Calu3 (cell line): ENCODE measurements at regions not wholly inside any gene's neighbourhood (a gene's known extent, or its start where the extent isn't known, plus 50 kb on each side); places are given as distances from the start of the nearest gene placed in this dataset.

Source experiments
- BruUV-seq: library from RNA; stranded (reverse); fragments of 400-500 nt; replicated peaks from 2 replicates; lab custom pipeline; 2021; lab: Mats Ljungman, UMichigan
- CTCF ChIA-PET: fragments of 300-600 bp; sonication (Branson Sonifier 250); formaldehyde crosslinking; loops from one replicate; lab custom pipeline; 2022; ENCODE audit warnings: antibody characterized with exemption; lab: Charles Lee
- DNase-seq: peaks from one replicate; pipeline ENCODE4 v3.0.0; 2022
- H3K27ac Mint-ChIP-seq: one replicate; pipeline ENCODE4 v1.8.0; 2022; ENCODE audit warnings: mixed read lengths; ENCODE audit not compliant: unreplicated experiment
- H3K27me3 Mint-ChIP-seq: one replicate; pipeline ENCODE4 v1.8.0; 2022; ENCODE audit warnings: mixed read lengths; ENCODE audit not compliant: unreplicated experiment
- H3K36me3 Mint-ChIP-seq: one replicate; pipeline ENCODE4 v1.8.0; 2022; ENCODE audit warnings: mild to moderate bottlenecking, moderate library complexity, mixed read lengths; ENCODE audit not compliant: insufficient read depth, unreplicated experiment
- H3K4me1 Mint-ChIP-seq: one replicate; pipeline ENCODE4 v1.8.0; 2022; ENCODE audit warnings: mild to moderate bottlenecking, low read depth, mixed read lengths; ENCODE audit not compliant: unreplicated experiment
- H3K4me3 Mint-ChIP-seq: one replicate; pipeline ENCODE4 v1.8.0; 2022; ENCODE audit warnings: mild to moderate bottlenecking, low read depth, moderate library complexity, mixed read lengths; ENCODE audit not compliant: unreplicated experiment
- H3K9me3 Mint-ChIP-seq: one replicate; pipeline ENCODE4 v1.8.0; 2022; ENCODE audit warnings: low read depth, mixed read lengths; ENCODE audit not compliant: unreplicated experiment
- intact Hi-C: fragments of 100-400 bp; cut with micrococcal nuclease; formaldehyde crosslinking; loops from one replicate; pipeline ENCODE4 v1.10.0; 2022; ENCODE audit not compliant: unreplicated experiment
- TF ChIP-seq, protein P1 (sequence below): fragments of 200-600 bp; IDR thresholded peaks from one replicate; pipeline ENCODE4 v1.8.0; 2022; ENCODE audit warnings: antibody characterized with exemption; ENCODE audit not compliant: unreplicated experiment

- Mint-ChIP-seq H3K27ac (no peak overlapping the region), H3K27me3 (no peaks in the 10 kb centered on the region), H3K4me1 (no peaks in the 10 kb centered on the region), H3K4me3 (no peak overlapping the region), H3K36me3 (no peaks in the 10 kb centered on the region), H3K9me3 (peaks cover 2% of the 10 kb centered on the region)
- CTCF ChIA-PET: no interaction called here
- DNase-seq: no peak
- intact Hi-C loops: loop anchor here (10.0 kb wide), 1 partner anchor 115 kb away; no protein-coding TSS in a partner anchor
- no TSS peak for BruUV-seq
- TF ChIP-seq, protein P1, sequence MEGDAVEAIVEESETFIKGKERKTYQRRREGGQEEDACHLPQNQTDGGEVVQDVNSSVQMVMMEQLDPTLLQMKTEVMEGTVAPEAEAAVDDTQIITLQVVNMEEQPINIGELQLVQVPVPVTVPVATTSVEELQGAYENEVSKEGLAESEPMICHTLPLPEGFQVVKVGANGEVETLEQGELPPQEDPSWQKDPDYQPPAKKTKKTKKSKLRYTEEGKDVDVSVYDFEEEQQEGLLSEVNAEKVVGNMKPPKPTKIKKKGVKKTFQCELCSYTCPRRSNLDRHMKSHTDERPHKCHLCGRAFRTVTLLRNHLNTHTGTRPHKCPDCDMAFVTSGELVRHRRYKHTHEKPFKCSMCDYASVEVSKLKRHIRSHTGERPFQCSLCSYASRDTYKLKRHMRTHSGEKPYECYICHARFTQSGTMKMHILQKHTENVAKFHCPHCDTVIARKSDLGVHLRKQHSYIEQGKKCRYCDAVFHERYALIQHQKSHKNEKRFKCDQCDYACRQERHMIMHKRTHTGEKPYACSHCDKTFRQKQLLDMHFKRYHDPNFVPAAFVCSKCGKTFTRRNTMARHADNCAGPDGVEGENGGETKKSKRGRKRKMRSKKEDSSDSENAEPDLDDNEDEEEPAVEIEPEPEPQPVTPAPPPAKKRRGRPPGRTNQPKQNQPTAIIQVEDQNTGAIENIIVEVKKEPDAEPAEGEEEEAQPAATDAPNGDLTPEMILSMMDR: no peak
These were observed 219.1 kb upstream of the KIRREL3 start for GRCh38 chr11:127219704-127220103.

- no peak overlapping the region for H3K27ac Mint-ChIP-seq
- no peaks in the 10 kb centered on the region for H3K36me3 Mint-ChIP-seq
- H3K4me3 Mint-ChIP-seq: no peak overlapping the region
- intact Hi-C loops: no loop called here
- BruUV-seq: no TSS peak
- no peaks in the 10 kb centered on the region for H3K4me1 Mint-ChIP-seq
- CTCF ChIA-PET: no interaction called here
- no peaks in the 10 kb centered on the region for H3K27me3 Mint-ChIP-seq
- DNase-seq: no peak
- H3K9me3 Mint-ChIP-seq: no peaks in the 10 kb centered on the region
- TF ChIP-seq, protein P1: no peak
These were observed 217.7 kb upstream of the KIRREL3 start for GRCh38 chr11:127218275-127218608.

- no peaks in the 10 kb centered on the region for H3K9me3 Mint-ChIP-seq
- no TSS peak for BruUV-seq
- no peak overlapping the region for H3K27ac Mint-ChIP-seq
- CTCF ChIA-PET: no interaction called here
- H3K4me3 Mint-ChIP-seq: no peak overlapping the region
- intact Hi-C loops: no loop called here
- TF ChIP-seq, protein P1: no peak
- DNase-seq: no peak
- H3K4me1 Mint-ChIP-seq: no peaks in the 10 kb centered on the region
- no peaks in the 10 kb centered on the region for H3K27me3 Mint-ChIP-seq
- H3K36me3 Mint-ChIP-seq: no peaks in the 10 kb centered on the region
These were observed 217.1 kb upstream of the KIRREL3 start for GRCh38 chr11:127217452-127218274.

GRCh38 chr11:127205688-127206217 lies 205.2 kb upstream of the KIRREL3 start:
- TF ChIP-seq, protein P1: no peak
- DNase-seq: no peak
- no peak overlapping the region for H3K27ac Mint-ChIP-seq
- H3K4me1 Mint-ChIP-seq: no peaks in the 10 kb centered on the region
- peaks cover 10% of the 10 kb centered on the region for H3K9me3 Mint-ChIP-seq
- BruUV-seq: no TSS peak
- intact Hi-C loops: no loop called here
- no peaks in the 10 kb centered on the region for H3K36me3 Mint-ChIP-seq
- CTCF ChIA-PET: no interaction called here
- no peaks in the 10 kb centered on the region for H3K27me3 Mint-ChIP-seq
- no peak overlapping the region for H3K4me3 Mint-ChIP-seq
